ENCODE measurements at regions not wholly inside any gene's neighbourhood (a gene's known extent, or its start where the extent isn't known, plus 50 kb on each side); places are given as distances from the start of the nearest gene placed in this dataset.
A peak's percentile ranks its signal among the peaks of the same experiment; 100 is the strongest.

- no peak for DNase-seq
These were observed 860.1 kb downstream of the MCTP2 start for GRCh38 chr15:95091444-95091843.

GRCh38 chr15:95095250-95095649 is 863.9 kb downstream of the MCTP2 start:
- no peak for DNase-seq

DNA sequence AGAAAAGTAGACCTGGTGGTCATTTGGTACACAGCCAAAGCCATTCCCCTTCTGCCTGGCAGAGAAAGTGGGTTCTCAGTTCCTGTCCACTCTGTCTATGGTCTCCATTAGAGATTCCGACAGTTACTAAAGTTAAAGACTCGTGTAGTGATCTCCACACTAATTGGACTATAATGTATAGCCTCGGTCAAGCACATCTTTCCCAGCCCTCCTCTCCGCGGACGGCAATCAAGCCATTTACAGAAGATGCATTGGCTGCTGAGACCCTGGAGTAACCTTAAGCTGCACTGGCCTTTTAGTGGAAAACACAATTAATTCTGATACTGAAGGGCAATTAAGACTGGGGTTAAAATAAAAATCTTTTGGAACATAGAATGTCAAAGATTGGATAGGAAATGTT is 865.3 kb downstream of the MCTP2 start:
- no peak for DNase-seq

GRCh38 chr15:95097361-95097760 is 866.0 kb downstream of the MCTP2 start:
- no peak for DNase-seq

DNA sequence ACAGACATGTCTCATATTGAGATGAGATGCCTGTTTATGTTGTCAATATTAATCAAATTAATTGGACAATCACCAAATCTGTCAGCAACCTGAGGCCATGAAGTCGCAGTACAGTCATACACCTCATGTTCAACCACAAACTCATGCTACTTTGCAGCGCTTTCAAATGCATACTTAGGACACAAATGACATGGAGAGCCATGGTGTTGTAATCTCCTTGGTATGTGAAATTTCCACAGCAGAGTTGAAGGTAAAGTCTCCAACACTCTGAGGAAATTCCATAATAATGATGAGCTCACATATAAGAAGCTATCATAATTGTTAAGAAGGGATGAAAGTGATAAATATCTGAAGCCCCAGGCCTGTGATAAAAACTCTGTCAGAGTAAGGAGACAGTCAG is 873.9 kb downstream of the MCTP2 start:
- no peak for DNase-seq

- DNase-seq: no peak
These were observed 875.4 kb downstream of the MCTP2 start for GRCh38 chr15:95106801-95107200.

- no peak for DNase-seq
These were observed 877.3 kb downstream of the MCTP2 start for GRCh38 chr15:95108673-95109072.

GRCh38 chr15:95111969-95112368 is 880.6 kb downstream of the MCTP2 start:
- no peak for DNase-seq

GRCh38 chr15:95113041-95113440 is 881.7 kb downstream of the MCTP2 start:
- no peak for DNase-seq

DNA sequence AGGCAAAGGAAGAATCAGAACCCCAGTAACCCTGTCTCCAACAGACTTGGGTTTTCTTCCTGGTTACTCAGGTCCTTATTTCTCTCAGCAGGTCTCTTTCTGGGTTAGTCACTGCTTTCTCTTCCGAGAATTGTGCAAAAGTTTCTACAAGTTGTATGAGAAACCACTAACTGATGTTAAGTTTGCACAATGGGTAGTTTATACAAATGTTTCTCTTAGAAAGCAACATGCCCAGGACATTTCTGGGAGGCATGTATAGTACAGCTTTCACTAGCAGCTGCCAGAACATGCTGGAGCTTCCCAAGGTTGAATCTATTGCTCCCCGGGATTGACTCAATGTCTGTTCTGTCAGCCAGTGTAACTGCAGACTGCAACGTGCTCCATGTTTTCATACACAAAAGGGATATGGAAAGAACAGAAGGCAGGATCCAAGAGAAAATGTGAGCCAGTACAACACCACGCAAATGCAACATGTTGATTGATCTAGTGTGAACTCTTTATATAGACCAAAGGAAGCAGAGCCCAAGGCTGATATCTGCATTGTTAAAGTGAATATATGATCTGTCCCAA is 887.8 kb downstream of the MCTP2 start:
- no peak for DNase-seq

GRCh38 chr15:95120595-95120994 is 889.2 kb downstream of the MCTP2 start:
- DNase-seq: no peak

DNA sequence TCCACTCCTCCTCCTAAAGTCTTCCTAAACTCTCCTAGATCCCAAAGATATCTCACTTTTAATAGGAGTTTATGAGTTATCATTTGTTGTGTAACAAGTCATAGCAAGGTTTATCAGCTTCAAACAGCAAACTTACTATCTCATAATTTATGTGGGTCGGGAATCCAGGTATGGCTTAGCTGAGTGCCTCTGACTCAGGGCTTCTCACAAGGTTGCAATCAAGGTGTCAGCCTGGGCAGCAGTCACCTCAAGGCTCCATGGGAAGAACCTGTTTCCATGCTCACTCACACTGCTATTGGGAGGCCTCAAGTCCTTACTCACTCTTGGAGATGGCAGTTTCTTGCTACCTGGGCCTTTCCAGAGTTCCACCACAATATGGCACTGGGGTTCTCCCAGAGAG is 889.8 kb downstream of the MCTP2 start:
- no peak for DNase-seq

- DNase-seq: no peak
These were observed 894.4 kb downstream of the MCTP2 start for GRCh38 chr15:95125803-95126202.

GRCh38 chr15:95127356-95127755 is 896.0 kb downstream of the MCTP2 start:
- no peak for DNase-seq

DNA sequence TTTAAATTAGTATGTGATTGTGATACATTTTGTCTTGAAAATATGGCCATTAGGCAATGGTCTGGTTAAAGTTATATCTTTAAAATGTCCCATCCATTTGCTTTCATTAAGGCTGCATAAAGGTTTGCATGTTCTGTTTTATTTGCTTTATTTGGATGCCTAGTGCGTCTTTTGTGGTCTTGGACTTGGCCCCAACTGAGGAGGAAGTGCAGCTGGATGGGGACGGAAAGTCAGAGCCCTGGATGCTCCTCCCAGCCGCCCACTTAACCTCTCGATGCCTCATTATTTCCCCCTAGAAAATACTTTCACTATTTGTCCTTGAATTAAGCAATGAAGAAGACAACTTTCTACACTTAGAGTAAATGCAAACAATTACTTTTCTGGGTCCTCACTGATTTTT is 898.2 kb downstream of the MCTP2 start:
- DNase-seq: peak in 1 of 2 donors; percentile 3

DNA sequence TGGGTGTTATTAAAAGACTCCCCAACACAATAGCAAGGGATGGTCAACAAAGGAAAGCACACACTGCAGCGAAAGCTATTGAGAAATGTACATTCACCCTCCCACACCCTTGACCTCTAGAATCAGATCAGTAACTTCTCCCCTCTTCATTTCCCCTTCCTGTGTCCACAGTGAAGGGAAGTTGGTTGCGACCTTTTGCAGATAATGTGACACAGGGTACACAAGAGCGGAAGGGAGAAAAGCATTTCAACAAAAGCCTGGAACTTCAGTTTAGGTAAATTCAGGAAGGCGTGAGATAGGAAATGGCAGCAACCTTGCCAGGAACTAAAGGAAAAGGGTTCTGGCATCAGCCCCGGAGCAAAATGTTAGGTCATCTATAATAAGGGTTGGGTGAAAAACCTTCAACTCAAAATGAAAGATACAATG is 899.8 kb downstream of the MCTP2 start:
- no peak for DNase-seq

DNA sequence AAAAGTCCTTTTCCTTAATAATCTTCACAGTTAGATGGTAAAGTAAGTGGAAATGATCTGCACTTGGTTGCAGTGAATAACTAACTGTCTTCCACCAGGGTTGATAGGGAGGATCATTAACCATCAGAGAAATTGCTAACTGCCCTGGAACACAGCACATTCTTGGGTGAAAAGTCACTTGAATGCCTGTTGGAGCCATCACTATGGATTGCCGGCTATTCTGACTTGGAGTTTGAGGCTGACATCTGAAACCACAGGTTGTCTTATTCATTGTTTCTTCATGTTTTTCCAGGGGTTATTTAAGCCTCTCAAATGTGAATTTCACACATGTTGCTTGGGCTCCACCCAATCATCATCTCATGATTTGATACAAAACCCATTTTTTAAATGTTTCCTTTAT is 901.4 kb downstream of the MCTP2 start:
- no peak for DNase-seq

DNA sequence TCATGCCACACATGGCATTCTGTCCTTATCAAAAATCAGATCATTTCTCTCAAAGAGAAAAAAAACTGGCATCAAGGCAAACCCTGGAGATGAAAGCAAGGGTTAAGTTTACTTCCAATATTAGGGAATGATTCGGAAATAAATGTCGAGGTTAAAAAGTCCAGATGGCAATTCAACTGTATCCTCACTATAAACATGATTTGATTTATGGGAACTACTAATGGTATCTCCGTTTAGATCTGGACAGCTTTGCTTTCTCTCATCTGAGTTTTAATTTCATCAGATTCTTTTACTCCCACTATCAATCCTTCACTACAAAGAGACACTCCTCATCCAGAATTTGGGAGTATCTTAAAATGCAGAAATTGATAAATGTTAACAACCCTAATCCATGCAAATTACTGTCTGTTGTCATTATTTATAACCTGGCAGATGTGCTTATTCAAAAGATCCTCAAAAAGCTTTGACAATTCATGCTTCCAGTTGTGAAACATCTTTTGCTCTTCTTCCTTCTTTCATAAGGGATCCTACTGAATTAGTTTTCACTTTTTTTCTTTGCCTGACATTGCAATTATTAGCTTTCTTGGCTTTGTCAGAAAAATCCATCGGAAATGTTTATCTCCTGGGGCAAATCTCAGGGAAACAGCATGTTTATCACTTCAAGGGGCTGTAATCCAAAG is 903.2 kb downstream of the MCTP2 start:
- DNase-seq: no peak

- no peak for DNase-seq
These were observed 907.4 kb downstream of the MCTP2 start for GRCh38 chr15:95138604-95139270.

DNA sequence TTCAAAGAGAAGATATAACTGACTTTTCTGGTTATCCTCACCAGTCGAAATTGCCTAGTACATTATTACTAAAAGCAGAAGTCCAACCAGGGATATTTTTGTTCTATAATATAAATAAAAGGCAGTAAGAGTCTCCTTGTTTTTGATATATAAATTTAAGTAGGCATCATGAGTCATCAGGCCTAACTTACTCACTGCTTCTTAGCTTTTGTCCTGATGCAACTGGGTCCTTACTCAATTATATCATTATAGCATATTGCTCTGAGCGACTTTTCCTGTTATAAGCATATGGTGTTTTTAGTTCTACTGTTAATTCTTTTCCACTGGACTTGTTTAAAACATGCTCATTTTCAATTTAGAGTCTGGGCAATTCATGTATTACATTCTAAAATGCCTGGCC is 910.1 kb downstream of the MCTP2 start:
- DNase-seq: no peak

GRCh38 chr15:95142531-95142930 is 911.2 kb downstream of the MCTP2 start:
- no peak for DNase-seq

DNA sequence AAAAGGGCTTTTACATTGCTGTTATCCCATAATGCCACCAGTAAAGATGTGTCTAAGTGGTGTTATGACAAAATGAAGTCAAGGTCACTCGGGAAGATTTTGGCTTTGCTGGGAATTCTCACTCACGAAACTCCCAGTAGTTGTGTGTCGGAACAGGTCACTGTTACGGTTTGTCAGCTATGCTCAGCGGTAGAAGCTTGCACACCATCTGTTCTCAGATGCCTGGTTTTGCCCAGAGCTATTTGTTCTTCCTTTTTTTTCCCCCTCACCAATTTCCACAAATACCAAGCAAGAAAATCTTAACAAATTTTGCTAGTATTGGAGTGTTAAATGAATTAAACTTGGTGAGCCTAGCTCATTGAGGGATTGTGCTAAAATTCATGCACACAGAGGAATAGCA is 915.1 kb downstream of the MCTP2 start:
- no peak for DNase-seq

- DNase-seq: no peak
These were observed 916.8 kb downstream of the MCTP2 start for GRCh38 chr15:95148183-95148582.

GRCh38 chr15:95149036-95149435 is 917.7 kb downstream of the MCTP2 start:
- DNase-seq: no peak

- DNase-seq: no peak
These were observed 918.4 kb downstream of the MCTP2 start for GRCh38 chr15:95149771-95150170.
